PC-3 (cell line): ENCODE measurements at regions not wholly inside any gene's neighbourhood (a gene's known extent, or its start where the extent isn't known, plus 50 kb on each side); places are given as distances from the start of the nearest gene placed in this dataset.

Experiments used
- CTCF ChIP-seq: fragments of 300-600 bp; sonication (generic); conservative IDR thresholded peaks from 2 replicates; pipeline ENCODE4 v1.5.1; 2017; ENCODE audit warnings: antibody characterized with exemption, low read depth, mild to moderate bottlenecking, low read length
- EZH2phosphoT487 ChIP-seq: fragments of 300-600 bp; sonication (generic); IDR thresholded peaks from 2 replicates; pipeline ENCODE4 v1.6.1; 2018; ENCODE audit warnings: mild to moderate bottlenecking, antibody characterized with exemption, low read length, borderline replicate concordance

- TF ChIP-seq CTCF (no peak; the same call in 1 of the 2 replicates), EZH2phosphoT487 (no peak)
These were observed 572.1 kb upstream of the IGFBP3 start for GRCh38 chr7:46493196-46493595.
